ENCODE measurements at regions not wholly inside any gene's neighbourhood (a gene's known extent, or its start where the extent isn't known, plus 50 kb on each side); places are given as distances from the start of the nearest gene placed in this dataset.

- no peak for DNase-seq
Observed at GRCh38 chr17:72430611-72431432, 310.0 kb downstream of the SOX9 start.

DNA sequence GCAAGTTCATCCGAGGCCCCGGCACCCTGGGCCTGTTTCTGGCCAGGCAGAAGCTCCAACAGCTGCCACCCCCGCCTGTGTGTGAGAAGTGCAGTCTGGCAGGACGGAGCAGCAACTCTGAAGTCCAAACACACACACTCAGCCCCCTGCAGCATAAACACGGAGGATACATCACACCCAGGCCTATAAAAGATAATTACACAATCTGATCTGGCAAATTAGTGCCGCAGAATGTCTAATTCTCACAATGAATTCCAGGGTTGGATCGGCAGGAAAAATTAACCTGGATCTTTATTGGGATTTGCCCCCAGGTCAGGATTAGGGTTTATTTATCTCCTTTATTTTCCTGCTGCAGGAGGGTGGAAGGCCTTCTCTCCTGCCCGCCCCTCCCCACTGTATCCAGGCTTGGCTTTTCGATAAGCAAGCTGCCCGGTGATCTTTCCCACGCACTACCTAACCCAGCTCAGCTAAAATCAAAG is 311.4 kb downstream of the SOX9 start:
- DNase-seq: no peak

DNA sequence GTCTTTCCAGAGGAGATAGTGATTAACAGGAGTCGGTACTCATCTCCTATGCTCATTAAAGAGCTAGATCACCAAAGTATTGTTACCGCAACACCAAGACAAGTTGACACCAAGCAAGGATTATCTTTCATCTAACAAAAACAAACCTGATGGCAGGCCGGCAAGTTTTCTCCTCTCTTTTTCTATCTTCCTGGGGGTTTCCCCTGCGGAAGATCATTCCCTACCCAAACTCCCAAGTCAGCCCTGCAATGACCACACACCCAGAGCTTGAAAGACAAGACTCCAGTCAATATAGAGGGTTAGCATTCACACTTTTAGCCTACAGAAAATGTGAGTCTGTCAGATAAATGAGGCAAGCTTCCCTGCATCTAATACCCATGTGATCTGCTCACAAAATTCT is 312.1 kb downstream of the SOX9 start:
- no peak for DNase-seq

GRCh38 chr17:72433797-72434196 is 313.0 kb downstream of the SOX9 start:
- DNase-seq: no peak

DNA sequence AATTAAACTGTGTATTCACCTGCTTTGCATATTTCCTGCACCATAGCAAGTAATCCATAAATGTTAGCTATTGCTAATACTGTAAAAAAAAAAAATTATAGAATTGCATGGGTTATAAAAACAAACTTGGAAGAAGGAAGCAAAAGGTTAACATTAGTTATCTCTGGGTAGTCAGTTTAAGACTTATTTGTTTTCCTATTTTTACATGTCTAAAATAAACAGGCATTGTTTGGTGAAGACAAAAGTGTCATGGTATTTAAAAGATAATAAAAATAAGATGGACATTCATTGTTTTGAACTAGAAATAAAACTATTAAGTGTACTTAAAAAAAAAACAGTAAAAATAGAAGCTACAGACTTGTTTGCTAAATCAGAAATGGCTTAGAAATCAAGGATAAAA is 313.8 kb downstream of the SOX9 start:
- DNase-seq: no peak

- DNase-seq: no peak
Observed at GRCh38 chr17:72434991-72435618, 314.3 kb downstream of the SOX9 start.

GRCh38 chr17:72438783-72439182 is 318.0 kb downstream of the SOX9 start:
- no peak for DNase-seq

DNA sequence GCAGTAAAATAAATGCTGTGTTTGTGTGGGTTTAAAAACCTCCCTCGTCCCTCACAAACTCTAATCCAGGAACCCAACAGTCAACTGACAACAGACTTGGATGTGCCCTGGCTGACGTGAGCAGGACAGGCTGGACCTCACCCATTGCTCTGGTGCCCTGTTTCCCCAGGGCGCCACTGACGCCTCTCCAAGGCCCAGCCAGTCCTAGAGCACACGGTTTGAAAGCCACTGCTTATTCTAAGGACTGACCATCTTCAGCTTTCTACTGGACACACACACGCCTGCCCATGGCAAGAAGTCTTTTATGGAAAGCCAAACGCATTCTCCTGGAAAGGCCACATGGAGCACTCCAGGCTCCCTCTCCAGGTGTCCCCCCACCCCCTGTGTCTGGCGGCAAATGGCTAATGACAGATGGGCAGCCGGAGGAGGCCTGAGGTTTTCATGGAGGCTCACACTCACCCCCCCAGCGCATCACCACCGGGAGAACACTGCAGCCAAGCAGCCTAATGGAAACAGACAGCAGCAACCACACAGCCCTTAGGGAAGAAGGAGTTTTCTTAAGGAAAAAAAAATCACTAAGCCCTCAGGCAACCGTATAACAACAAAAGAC is 319.2 kb downstream of the SOX9 start:
- no peak for DNase-seq

GRCh38 chr17:72440961-72441360 is 320.1 kb downstream of the SOX9 start:
- no peak for DNase-seq

DNA sequence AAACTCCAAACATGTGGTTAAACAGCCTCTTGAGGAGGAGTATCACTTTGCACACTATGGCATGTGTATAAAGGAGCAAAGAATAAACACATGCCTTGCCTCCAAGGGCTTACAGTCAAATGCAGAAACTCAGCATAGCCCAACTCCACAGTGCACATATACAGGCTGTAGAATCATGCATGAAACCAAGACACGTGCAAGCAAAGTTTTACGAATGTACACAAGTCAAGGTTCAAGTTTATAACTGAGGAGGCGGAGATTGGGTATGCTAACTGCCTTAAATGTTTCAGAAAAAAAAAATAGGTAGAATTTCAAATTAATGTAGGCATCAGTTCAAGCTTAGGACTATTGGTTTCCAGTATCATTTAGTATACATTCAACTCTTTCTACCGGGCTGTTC is 321.1 kb downstream of the SOX9 start:
- DNase-seq: no peak

DNA sequence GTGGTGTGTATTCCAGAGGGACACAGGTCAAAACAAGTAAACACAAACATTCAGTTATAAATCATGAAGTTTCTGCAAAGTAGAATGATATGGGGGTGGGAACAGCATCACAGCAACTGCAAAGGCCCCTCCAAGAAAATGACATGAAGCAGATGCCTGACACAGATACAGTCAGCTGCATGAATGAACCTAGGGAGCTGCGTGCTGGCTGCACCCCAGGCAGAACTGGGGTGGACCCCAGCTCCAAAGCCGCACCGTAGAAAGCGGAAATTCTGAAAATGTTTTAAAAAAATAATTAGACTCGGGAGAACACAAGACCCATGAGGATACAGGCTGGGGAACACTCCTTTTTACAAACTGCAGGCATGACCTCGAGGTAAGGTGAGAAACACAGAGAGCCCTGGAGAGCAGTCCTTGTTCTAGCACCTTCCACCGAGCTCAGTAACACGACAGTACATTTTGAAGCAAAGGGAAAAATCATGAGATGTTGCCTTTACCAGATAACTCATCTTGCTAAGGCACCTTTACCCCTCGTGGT is 323.8 kb downstream of the SOX9 start:
- no peak for DNase-seq

- no peak for DNase-seq
Observed at GRCh38 chr17:72445055-72445991, 324.5 kb downstream of the SOX9 start.

- DNase-seq: no peak
Observed at GRCh38 chr17:72446118-72446517, 325.3 kb downstream of the SOX9 start.

DNA sequence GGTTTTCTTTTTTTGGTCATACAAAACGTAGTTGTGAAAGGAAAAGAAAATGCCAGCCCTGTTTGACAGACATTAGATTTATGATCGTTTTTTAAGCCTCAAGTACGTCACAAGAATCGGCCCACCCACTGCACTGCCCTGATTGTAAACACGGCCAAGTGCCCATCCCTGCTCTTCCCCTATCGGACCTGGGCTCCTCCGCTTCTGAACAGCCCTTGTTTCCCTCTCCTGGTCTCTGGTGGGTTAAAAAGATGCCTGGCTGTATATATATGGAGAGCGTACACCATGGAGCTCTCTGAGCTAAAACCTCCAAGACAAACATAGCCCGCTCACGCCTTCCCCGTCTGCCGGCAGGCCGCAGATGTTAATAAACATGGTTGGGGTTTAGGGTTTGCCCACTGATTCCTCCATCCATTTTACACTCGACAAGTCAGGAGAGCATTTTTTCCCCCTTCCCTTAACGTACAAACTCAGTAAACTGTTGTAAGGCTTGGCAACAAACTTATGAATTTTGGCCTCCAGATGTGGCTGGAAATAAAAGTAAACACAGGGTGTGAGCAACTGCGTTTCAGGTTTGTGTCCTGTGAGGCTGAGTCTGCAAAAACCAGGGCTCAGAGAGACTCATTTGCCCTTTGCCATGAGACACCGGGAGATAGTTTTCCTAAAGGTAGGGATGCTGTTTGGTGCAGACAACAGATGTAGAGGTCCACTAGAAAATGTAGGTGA is 325.9 kb downstream of the SOX9 start:
- DNase-seq: no peak

DNA sequence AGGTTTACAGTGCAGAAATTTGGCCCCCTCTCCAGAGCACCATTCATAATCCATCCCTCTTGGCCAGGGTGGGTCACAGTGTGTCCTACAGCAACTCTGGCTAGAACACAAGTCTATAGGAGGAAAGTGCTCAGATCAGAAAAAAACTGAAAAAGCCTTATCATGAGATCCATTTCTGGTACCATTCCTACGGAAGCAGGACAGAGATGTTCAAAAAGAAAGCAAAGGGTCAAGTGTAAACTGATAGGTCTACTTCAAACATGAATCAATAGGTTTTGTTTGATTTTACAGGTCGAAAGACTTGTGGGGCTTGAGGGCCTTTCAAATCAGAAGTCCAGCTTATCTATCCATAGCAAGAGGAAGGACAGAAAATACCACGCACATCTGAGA is 326.4 kb downstream of the SOX9 start:
- no peak for DNase-seq

- DNase-seq: no peak
Observed at GRCh38 chr17:72448019-72448418, 327.2 kb downstream of the SOX9 start.

DNA sequence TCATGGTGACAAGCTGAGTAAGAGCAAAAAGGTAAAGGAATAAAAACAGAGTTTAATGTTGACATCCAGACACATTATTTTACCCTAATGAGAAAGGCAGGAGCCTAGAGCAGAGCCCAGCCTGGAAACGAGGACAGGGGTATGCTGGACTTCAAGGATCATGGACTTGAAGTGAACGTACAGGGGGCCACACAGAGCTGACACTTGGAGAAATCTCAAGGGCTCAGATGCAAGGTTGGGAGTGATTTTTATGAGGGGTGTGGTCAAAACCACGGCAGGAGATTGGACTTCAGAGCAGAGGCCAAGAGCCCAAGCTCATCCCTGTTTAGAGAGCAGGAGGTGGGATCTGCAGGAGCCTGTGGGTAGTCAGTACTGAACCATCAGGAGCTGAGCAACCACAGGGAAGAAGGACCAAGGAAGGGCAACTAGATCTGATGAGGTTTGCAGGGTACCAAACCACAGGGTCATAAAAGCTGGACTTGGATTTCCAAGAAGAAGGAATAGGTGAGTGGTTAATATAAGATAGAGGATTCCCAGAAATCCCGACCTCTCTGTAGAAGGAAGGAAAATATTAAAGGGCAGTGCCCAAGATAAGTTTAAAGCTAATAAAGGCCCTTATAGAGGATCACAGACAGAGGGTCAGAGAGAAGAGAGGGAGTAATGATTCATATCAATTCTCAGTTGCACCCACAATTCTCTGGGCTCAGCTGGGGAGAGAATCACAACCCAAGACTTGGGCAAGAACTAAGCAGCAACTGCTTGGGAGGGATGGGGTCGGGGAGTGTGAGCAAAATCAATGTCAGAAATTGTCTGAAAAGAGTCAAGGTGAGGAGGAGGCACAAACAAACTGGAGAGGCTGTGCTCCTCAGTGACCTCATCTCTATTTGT is 331.7 kb downstream of the SOX9 start:
- no peak for DNase-seq

DNA sequence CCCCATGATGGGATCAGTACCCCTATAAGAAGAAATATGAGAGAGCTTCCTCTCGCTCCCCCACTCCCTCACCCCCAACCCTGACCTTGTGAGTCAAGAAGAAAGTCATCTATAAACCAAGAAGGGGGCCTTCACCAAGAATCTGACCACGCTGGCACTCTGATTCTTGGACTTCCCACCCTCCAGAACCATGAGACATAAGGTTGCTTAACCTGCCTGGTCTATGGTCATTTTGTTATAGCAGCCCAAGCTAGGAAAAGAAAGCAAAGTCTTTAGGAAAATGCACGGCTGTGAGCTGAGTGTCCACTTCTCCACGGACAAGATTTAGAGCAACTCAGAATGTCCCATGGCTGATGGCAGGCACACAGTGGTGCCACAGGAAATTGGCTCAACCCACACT is 333.5 kb downstream of the SOX9 start:
- no peak for DNase-seq

GRCh38 chr17:72455562-72455961 is 334.7 kb downstream of the SOX9 start:
- DNase-seq: no peak

GRCh38 chr17:72456075-72456474 is 335.3 kb downstream of the SOX9 start:
- DNase-seq: no peak

GRCh38 chr17:72457712-72458111 is 336.9 kb downstream of the SOX9 start:
- DNase-seq: no peak
